ENCODE measurements at regions not wholly inside any gene's neighbourhood (a gene's known extent, or its start where the extent isn't known, plus 50 kb on each side); places are given as distances from the start of the nearest gene placed in this dataset.
"Not testable (repeated sequence)": the region's sequence is repeated elsewhere in the genome, so short reads cannot be mapped to it uniquely, and the experiment has no call there.

DNA sequence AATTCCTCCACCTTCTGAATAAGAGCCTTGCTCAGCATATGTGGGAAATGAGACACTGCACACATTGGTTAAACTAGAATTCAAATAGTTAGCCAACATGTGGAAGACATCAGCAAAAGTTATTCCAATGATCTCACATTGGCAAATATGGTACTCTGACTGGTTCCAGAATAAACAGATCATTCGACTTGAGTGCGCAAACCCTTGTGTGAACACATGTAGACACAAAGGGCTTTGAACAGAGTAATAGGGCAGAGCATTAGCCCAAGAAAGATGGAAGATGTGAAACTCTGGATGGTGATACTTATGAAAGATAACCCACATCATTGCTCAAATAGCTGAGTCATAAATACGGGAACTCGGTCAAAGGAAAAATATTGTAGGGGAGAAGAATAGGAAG, 1133.4 kb upstream of the SEL1L start:
- DNase-seq (ENCODE audit: low read depth, low spot score) = no peak

DNA sequence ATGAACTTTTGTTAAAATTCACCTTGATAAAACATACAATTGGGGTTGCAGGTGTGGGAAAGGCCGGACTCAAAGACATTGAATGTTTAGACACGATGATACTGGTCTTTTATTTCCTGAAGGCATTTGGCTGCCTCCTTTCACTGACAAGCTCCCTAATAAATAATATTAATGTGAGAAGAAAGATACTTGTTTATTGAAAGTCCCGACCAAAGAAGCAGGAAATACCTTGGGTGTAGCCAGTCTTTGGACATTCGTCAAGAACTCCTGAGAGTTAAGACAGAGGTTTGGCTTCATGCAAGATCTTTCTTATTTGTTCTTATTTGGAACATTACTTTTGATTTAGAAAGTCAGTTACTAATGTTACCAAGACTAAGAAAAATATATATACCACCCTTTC, 1133.8 kb upstream of the SEL1L start:
- no peak for DNase-seq (ENCODE audit: low read depth, low spot score)

DNA sequence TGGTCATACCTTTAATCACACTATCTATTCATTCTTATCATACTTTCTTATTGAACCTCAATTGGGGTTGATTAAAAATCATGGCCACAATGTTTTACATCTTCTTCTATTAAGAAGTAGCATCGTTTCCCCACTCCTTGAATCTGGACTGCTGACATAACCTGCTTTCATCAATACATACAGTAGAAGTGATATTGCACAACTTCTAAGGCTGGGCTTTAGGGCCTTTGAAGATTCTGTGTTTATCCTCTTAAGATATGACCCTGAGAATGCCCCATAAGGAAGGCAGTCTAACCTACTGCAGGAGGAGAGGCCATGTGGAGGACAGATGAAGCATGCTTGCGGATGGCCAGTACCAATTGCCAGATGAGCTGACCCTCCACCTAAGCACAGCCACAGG, 1142.8 kb upstream of the SEL1L start:
- DNase-seq (ENCODE audit: low read depth, low spot score) = no peak

DNA sequence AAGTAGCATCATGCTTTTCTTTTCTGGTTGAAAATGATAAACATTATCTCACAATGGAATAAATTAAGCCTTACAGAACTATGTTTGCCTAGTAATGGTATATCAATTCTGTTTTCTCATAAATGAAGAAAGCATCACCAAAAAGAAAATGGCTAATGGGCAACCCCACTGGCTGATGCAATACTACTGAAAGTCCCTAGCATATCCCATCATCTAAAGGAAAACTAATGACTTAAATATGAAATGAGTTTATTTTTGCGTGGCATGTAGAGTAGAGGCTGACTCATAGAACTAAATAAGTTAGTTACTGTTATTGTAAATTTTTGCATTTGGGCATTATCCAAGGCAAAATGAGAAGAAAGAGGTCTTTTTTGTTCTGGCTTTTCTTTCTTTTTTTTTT, 1156.3 kb upstream of the SEL1L start:
- DNase-seq (ENCODE audit: low read depth, low spot score) = no peak

DNA sequence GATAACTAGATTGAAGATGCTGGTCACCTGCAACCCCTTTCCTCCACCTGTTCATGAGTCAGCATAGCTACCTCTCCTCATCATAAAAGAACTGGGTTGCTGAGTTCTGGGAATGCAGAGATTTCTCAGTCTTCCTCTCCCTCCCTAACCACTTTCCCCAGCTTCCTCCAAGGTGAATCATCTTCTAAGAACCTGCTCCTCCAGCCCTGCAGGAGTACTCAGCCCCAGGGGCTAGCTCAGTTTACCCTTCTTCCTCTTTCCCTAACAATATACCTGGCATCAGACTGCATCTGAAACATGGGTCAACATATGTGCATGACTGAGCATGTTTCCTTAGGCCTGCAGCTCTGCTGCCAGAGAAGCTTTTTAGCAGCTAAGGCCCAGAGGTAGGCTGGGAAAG, 1157.5 kb upstream of the SEL1L start:
- not testable (repeated sequence) for DNase-seq (ENCODE audit: low read depth, low spot score)

DNA sequence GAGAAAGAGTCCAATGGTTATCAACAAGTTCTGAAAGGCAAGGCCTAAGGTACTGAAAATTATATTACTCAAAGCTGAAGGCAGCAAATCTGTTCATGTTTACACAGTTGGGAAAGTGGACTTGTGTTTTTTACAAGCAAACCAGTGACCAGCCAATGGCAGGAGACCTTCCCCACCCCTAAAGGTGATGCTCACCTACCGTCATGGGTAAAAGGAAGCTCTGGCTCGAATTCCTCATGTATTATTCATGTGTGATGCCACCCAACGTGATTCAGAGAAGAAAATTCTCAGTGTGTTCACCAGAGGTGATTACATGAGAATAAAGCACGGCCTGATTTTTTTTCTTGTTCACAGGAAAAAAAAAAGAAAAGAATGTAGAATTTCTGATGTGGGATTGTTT, 1161.2 kb upstream of the SEL1L start:
- no peak for DNase-seq (ENCODE audit: low read depth, low spot score)

DNA sequence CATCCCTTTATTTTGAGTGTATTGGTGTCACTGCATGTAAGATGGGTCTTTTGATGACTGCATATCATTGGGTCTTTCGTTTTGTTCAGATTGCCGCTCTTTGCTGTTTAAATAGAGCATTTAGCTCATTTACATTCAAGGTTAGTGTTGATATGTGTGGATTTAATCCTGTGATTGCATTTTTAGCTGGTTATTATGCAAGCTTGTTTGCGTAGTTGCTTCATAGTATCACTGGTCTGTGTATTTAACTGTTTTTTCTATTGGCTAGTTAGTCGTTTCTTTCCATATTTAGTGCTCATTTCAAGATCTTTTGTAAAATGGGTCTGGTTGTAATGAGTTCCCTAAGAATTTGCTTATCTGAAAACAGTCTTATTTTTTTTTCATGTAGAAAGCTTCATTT, 1170.6 kb upstream of the SEL1L start:
- no peak for DNase-seq (ENCODE audit: low read depth, low spot score)

DNA sequence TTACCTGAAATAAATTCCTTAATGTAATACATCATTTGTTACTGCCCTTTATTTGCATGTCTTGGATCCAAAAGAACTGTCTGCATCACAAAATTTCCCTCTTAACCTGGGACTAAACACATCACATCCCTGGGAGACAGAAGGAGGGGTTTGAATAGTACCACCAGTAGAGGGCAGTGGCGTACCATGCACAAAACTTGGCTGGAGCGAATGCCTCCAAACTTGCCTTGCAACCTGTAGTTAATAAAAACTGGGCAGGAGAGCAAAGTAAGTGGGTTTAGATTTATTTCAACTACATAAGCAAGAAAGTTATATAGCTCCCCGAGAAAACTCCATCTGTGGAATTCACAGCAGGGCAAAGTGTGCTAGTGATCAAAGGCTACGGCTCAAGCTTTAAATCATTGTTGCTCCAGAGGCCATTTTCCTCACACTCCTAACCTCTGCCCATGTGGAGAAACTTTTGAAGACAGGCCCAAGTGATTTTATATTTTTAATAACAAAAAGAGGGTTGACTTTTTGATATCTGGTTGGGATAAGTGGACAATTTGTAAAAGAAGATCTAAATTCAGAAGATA, 1176.7 kb upstream of the SEL1L start:
- no peak for DNase-seq (ENCODE audit: low read depth, low spot score)

DNA sequence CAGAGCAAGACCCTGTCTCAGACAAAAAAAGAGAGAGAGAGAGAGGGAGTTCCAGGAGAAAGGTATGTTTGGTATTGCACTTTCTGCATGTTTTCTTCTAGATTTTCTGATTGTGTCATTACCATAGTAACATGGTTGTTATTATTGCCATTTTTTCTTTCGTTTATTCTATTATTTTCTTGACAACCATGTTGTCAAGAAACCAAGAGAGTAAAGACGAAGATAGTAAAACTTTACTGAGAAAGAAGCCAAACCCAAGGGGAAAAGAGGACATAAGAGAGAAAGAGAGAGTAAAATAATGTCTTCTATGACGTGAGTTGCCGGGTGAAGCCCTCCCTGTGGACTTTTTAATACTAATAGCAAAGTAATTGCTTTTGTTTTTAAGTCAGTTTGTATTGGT, 1186.0 kb upstream of the SEL1L start:
- DNase-seq (ENCODE audit: low read depth, low spot score) = no peak

DNA sequence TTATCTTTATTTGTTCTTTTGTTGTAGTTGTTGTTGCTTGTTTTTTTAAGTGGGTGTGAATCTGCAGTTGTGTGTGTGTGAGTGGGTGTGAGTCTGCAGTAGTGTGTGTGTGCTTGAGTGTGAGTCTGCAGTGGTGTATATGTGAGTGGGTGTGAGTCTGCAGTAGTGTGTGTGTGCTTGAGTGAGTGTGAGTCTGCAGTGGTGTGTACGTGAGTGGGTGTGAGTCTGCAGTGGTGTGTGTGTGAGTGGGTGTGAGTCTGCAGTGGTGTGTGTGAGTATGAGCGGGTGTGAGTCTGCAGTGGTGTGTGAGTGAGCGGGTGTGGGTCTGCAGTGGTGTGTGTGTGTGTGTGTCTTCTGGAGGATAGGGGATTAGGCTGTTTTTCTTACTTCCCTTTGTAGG, 1186.8 kb upstream of the SEL1L start:
- DNase-seq (ENCODE audit: low read depth, low spot score) = no peak

DNA sequence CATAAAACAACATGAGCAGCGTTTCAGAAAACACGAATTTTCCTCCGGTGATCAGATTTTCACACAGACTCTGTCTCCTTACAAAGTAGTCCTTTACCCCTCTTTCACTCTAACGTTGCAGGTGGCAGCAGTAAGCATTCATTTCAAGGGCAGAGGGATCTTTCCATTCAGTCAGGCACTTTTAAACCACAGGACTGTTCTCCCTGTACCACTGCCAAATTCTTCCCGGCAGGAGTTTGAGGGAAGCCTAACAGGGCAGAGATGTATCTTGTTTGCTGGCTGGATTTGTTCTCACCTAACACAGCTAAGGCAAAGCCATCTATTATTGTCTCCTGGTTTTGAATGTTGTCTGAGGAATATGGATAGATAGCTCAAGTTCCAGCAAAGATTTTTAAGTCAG, 1187.3 kb upstream of the SEL1L start:
- DNase-seq (ENCODE audit: low read depth, low spot score) = no peak

DNA sequence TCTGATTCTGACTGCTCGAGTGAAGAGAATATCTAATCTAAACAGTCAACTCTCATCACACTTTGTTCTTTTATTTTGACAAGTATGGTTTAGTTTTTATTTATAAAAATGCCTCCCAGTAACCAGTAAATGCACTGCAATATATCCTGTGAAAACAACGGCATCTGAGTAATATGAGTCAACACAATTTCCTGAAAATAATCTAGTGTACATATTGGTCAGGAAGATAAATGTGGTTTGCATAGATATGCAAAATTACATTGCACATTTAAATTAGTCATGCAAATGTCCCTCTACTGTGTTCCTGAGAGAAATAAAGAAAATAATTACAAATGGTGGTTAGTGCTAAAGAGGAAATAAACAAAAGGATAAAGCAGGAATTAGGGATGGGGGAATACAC, 1190.7 kb upstream of the SEL1L start:
- DNase-seq (ENCODE audit: low read depth, low spot score) = no peak

DNA sequence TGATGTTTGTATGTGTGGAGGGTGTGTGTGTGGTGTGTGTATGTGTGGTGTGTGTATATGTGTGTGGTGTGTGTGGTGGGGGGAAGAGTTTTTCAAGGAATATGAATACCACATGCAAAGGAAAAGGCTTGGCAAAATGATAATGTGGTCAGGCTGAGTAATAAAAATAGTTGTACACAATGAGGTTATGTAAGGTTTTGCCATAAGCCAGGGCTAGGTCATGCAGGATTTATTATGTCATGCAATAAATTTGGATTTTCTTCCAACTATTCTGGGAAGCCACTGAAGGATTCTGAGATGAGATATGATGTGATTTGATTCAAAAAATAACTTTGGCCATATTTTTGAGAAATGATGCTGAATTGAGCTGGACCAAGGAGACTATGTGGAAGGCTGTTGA, 1191.6 kb upstream of the SEL1L start:
- DNase-seq (ENCODE audit: low read depth, low spot score) = no peak

DNA sequence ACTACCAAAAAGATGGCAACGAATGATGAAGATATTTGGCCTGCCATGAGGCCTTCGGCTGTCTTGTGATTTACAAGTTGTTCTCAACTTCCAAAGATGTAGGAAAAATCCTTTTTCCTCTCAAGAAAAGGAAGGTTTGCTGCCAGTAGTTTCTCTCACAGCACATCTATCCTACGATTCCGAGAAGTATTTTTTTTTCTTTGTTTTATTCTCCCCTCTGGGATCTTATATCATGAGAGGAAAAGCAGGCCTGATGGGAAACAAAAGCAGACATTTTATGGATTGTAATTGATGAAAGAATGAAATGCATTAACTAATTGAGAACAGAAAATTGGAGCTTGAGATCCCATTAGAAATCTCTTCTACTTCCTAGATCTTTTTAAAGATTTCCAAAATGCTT, 1197.9 kb upstream of the SEL1L start:
- no peak for DNase-seq (ENCODE audit: low read depth, low spot score)

DNA sequence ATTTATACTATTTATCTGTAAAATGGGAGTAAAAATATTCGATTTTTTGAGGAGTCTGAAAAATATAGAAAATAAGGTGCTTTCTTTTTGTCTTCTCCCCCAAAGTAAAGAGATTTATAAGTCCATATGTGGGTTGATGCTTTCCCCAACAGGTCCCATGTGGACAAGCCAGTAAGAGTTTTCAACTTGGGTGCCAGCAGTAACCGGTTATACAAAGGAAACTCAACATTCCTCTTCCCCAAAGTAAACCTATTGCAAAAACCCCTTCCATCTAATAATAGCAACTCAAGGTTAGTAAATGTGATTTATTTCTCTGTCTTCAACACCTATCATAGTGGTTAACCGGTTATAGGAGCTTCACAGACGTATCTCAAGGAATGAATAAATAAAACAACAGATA, 1206.9 kb upstream of the SEL1L start:
- no peak for DNase-seq (ENCODE audit: low read depth, low spot score)

DNA sequence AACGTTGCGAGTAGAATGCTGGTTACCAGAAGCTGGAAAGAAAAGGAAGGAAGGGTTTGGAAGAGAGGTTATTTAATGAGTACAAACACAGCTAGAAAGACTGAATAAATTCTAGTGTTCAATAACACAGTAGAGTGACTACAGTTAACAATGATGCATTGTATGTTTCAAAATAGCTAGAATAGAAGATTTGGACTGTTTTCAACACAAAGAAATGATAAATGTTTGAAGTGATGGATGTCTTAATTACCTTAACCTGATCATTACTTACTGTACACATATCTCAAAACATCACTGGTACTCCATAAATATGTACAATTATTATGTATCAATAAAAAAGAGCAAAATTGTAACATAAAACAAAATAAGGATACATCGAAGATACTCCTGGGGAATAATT, 1221.8 kb upstream of the SEL1L start:
- no peak for DNase-seq (ENCODE audit: low read depth, low spot score)

DNA sequence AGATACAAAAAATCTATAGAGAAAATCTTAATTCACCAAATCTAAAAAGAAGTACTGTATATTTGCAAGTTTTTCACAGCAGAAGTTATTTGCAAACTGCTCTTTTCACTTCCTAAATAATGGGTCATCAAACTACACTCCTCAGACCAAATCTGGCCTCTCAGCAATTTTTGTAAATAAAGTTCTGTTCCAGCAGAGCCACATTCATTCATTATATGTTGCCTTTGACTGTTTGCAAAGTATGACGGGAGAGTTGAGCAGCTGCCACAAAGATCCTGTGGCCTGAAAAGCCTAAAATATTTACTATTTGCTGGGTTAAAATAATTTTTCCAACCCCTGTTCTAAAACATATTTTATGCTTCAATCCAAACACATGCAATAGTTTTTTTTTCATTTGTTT, 1222.3 kb upstream of the SEL1L start:
- DNase-seq (ENCODE audit: low read depth, low spot score) = no peak

DNA sequence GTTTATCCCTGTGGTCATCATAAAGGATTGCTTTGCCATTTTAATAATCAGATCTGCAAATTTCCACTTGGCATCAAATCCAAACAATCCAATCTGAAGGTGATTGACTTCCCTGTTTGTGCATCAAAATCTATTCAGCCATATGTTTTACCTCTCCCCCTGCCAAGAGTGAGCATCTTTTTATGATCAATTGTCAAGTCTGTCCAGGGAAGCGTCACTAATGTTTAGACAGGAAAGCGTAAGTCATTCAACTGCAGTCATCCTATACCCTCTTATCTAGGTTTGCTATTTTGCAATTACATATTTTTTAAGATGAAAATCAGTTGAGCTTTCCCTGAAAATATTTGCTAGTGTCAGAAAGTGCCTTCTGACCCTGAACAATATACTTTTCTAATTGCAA, 1224.1 kb upstream of the SEL1L start:
- DNase-seq (ENCODE audit: low read depth, low spot score) = no peak

DNA sequence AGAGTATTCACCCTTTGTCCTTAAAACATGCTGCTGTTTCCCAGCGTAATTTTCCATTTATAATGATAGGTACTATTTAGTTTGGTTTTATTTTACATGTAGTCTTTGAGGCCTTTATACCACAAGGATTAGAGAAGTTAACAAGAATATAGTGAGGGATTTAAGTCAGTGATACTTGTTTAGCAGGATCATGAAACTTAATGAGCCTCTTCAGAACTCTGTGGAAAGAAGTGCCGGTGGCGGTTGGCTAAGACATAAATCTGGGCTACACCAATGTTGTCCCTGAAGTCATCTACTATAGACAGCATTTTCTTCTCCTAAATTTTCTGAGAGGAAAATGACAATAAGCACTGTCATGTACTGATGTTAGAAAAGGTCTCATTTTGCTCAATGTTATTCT, 1226.0 kb upstream of the SEL1L start:
- no peak for DNase-seq (ENCODE audit: low read depth, low spot score)

DNA sequence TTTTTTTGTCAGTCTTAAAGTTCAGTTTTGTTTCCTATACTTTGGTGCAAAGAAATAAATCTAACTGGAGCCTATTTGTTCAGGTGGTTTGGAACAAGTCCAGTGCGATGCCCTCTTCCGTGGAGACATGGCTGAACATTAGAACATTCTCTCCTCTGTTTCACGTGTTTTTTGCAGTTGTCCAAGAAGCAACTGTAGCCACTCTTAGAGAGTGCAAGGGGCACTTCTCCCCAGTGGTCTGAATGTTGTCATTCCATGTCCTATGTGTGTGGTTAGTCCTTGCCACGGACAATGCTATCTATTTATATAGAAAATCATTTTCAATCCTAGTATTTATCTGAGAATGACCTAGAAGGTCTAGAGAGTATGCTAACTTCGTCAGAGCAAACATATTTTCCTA, 1232.5 kb upstream of the SEL1L start:
- no peak for DNase-seq (ENCODE audit: low read depth, low spot score)

DNA sequence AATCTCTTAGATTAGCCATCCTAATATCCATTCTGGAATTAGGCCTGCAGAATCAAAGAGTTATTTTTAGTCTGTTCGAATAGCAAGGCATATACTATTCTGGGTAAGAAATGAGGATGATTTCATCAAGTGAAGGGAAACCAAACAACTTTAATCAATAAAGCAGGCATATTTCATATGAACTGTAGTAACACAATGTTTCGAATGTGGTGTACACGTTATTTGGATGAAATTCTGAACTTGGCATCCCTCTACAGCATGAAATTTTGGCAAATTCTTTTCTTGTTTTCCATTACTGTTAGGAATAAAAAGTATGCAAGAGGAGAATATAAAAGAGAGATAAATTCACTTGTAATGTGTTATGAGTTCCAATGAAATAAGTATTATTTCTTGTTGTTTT, 1233.3 kb upstream of the SEL1L start:
- DNase-seq (ENCODE audit: low read depth, low spot score) = no peak

DNA sequence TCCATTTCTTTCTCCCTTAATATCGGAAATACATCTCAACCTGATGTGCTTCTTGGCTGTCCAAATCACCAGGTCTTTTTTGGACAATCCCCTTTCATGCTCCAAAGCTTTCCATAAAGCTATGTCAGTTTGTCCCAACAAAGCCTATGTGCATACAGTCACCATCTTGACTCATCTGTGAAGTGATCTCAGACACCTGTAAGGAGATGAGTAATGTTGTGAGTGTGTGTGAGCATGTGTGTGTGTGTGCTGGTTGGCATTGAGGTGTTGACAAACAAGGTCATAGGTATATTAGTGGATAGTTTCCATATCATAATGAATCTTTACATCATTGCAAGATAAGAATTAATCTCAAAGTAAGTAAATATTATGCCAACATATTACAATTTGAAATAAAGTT, 1243.3 kb upstream of the SEL1L start:
- DNase-seq (ENCODE audit: low read depth, low spot score) = no peak

DNA sequence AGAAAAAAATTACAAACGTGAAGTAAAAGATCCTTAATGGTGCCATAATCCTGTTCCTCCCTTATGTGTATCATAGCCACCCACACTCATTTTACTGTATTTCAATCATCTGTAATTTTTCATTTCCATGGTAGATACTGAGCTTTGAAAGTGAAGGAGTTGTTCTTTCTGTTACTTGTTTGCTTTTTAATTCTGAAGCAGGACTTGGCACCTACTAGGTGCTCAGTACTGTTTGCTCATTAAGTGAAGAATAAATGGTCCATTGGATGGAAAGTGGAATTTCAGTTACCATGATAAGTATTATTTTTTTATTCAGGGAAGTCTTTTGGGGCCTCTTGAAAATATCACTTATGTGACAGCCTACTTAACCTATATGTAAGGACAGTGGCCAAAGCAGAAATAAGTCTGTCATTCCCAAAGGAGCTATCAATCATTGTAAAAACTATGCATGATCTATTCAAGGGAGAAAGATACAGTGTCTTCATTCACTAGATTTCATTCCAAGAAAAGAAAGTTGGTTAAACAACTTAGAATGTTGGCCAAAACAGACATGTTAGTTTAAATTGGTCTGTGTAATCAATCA, 1244.4 kb upstream of the SEL1L start:
- no peak for DNase-seq (ENCODE audit: low read depth, low spot score)

DNA sequence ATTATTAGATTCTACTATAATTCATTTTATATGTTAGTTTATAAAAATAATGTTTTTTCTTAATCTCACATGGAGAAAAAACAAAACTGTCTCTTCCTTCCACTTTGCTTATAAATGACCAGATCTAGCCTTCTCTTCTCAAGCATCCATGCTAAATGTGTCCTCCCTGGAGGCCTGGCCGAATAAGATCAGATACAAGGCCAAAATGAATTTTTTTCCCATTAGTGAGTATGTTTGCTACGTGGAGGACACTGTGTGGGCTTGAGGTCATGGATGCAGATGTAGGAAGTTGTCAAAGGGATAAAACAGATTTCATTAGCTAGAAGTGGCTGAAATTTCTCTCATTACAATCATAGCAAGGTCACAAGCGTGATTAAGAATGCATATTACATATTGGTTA, 1244.9 kb upstream of the SEL1L start:
- no peak for DNase-seq (ENCODE audit: low read depth, low spot score)
